GM19035 (cell line): ENCODE measurements at regions not wholly inside any gene's neighbourhood (a gene's known extent, or its start where the extent isn't known, plus 50 kb on each side); places are given as distances from the start of the nearest gene placed in this dataset.
"Not testable (repeated sequence)": the region's sequence is repeated elsewhere in the genome, so short reads cannot be mapped to it uniquely, and the experiment has no call there.

Source experiments
- ATAC-seq: cut with Tn5 transposase; IDR thresholded peaks from one replicate; pipeline ENCODE4 v1.9.1; 2021; ENCODE audit not compliant: unreplicated experiment

DNA sequence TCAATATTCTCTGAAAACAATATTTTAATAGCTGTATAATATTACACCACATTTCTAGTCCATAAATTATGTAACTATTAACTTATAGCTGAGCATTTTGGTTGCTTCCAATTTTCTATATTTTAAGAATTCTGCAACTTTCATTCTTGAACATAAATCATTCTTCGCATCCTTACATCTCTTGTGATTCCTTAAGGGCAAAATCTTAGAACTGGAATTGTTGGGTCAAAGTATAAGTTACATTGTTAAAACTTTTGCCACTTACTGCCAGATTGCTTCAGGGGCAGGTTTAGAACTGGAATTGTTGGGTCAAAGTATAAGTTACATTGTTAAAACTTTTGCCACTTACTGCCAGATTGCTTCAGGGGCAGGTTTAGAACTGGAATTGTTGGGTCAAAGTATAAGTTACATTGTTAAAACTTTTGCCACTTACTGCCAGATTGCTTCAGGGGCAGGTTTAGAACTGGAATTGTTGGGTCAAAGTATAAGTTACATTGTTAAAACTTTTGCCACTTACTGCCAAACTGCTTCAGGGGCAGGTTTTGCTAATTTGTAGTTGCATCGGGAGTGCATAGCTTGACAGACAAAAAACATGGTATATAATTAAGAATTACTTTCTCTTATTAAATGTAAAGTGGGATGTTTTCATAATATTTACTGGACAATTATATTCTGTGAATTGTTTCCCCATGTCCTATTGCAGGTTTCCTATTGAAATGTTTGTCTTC is 179.9 kb upstream of the OR13F1 start:
- not testable (repeated sequence) for ATAC-seq

DNA sequence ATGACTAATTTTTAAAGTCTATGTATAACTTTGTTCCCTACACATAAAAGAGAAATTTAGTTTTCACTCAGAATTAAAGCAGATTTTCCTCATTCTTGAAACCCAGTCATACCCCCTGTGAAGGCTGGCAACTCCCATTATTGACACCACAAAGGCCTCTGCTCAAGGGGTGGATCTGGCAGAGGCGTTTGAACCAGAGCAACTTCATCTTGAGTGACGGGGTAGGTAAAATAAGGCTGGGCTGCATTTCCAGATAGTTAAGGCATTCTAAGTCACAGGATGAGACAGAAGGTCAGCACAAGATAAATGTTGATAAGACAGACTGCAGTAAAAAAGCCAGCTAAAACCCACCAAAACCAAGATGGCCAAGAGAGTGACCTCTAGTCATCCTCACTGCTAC is 177.2 kb upstream of the OR13F1 start:
- ATAC-seq = no peak

DNA sequence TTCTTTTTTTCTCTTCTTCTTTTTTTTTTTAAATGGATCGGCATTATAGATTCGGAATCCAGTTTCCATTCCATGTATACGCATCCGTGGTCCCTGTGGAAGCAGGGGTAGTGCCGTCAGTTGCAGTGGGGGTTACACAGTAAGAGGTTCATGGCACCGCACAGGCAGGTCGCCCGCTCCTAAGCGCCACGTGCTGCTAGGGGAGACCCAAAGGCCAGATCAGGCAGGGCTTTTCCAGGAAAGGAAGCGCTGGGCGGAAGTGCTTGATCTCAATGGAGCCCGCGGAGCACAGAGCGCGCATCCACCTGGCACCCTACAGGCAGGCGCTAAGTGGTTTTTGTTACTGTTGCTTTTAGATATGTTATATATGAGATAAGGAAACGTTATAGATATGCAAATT is 174.8 kb upstream of the OR13F1 start:
- ATAC-seq = no peak

DNA sequence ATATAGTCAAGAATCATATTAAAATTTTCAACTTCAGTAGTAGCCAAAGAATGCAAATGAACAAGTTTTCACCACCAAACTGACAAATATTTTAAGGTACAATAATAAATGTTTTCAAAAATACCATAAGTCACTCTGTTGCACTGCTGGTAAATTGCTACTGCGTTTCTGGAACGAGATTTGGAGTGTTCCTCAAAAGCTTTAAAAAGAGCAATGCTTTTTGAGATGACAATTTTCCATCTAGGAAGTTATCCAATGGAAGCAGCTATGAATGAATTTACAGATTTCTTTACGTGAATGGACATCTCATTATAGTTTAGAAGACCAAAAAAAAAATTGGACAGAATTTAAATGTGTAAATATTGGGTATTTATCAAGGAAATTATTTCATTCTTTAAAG is 173.2 kb upstream of the OR13F1 start:
- no peak for ATAC-seq

DNA sequence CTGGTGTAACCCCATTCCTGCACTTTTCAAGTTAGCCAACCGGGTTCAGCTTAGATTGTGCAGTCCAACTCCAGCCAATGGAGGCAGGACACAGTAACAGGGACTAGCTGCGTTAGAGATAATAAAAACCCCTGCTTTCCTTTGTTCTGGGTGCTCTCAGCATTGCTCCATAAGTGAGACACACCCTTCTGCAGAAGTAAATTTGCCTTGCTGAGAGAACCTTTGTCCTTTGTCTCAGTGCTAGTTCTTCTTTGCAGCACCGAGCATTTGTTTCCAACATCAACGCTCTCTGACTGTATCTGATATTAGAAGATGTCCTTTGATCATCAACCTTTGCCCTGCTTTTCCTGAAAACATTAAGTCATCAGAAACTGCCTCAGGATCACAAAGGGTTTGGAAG is 169.5 kb upstream of the OR13F1 start:
- no peak for ATAC-seq

DNA sequence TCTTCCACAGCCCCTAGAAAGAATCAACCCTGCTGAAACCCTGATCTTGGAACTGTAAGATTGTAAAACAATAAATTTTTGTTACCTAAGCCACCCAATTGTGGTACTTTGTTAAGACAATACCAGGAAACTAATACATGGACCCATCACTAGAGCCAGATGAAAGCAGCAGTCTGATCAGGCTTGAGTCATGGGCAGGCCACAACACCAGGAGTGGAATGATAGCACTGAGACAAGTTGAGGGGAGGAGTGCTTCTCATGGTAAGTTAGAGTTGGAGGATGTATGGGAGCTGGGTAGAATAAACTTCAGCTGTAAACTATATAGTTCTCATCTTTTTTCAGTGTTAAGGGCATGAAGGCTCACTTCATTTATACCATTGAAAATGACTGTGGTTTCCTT is 164.4 kb upstream of the OR13F1 start:
- ATAC-seq = no peak

DNA sequence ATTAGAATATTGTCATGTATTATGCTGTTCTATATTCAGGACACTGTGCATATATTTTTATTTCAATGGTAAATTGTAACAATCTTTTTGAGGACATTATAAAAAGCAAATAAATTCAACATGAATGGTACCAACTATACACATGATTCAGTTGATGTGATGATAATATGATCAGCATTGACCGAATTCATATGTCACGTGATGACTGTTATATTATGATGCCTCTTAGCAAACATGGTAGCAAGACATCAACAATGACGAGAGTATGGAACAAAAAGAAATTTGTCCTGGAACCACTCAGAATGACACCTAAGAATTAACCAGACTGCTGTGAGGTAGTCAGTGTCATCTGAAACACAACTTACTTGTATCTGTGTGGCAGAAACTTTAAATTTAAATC is 161.5 kb upstream of the OR13F1 start:
- no peak for ATAC-seq

DNA sequence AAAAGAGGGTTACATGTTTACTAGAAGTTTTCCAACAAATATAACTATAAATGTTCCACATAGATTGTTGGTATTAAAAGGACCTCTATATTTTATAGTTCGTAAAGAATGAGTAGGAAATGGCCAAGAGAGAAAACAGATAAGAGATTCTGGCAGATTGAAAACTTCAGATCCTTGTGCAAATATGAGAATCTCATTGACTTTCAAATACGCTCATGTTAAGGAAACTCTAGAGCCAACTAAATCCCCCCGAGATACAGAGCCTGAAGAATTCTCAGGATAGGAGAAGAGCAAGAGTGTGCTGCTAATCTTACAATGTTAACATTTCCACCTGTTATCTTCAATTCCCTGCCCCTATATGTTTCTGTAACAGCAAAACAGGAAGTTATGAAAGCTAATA is 159.0 kb upstream of the OR13F1 start:
- ATAC-seq = no peak

DNA sequence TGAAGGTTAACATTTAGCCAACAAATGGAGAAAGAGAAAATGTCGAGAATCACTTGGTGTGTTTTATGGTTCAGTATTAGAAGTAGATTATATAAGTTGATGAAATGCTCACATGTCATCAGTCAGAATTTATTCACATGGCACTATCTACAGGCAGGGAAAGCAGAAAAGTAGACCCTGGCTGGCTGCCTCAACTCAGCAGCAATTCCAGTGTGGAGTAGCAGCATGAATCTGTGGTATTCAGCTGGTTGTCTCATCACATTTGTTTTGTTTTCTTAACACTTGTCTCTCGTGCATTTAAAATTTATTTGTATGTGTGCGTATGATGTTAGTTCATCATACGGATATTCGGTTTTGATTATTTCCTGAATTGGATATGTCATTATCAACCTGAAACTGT is 153.5 kb upstream of the OR13F1 start:
- no peak for ATAC-seq

DNA sequence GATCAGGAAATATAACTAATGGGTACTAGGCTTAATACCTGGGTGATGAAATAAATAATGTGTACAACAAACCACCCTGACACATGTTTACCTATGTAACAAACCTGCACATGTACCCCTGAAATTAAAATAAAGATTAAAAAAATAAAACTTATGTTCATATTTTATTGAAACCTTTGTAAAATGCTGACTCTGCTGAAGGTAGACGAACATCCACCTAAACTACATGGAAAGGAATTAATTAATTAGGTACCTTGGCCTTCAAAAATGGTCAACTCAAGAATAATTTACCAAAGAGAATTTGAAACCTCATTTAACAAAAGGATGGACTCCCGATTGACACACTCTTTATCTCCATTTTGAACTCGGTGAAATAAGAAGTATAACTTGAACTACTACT is 152.3 kb upstream of the OR13F1 start:
- ATAC-seq = no peak

DNA sequence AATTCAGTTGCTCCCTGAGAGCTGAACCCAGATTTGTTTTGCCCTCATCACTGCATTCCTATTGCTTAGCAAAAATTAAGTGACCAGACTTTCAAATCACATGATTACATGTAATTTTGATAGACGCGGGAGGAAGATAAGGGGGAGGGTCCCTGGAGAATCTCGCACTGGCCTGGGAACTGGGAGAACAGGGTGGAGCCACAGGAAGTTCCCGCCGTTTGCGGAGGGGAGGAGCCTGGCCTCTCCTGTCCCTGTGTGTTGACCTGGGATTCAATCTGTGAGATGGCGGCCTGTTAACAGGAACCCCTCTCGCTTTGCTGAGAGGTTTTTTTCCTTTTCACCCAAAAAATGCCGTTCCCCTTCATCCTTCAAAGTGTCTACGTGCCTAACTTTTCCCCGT is 142.9 kb upstream of the OR13F1 start:
- no peak for ATAC-seq

DNA sequence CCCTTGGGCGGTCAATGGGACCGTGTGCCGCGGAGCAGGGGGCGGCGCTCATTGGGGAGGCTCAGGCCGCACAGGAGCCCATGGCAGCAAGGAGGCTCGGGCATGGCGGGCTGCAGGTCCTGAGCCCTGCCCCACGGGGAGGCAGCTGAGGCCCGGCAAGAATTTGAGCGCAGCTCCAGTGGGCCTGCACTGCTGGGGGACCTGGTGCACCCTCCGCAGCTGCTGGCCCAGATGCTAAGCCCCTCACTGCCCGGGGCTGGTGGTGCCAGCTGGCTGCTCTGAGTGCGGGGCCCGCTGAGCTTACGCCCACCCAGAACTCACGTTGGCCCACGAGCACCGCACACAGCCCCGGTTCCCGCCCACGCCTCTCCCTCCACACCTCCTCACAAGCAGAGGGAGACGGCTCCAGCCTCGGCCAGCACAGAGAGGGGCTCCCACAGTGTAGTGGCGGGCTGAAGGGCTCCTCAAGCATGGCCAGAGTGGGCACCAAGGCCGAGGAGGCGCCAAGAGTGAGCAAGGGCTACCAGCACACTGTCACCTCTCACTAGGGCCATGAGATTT is 141.1 kb upstream of the OR13F1 start:
- no peak for ATAC-seq

DNA sequence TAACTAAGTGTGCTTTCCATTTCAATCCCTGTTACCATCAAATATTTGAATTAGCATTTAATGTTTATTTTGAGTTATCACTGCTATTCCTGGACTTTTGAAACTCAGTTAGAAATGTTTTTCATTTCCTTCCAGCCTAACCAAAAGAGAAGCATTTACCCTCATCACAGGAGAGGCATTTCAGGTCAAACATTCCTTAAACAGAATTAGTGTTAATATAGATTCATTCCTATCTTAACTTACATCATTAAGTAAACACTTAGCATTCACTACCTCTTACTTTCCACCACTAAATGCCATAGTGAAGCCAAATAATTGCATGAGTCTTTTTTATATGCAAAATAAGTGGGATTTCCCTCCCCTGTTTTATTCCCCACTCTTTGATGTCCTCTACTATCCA is 136.6 kb upstream of the OR13F1 start:
- ATAC-seq = no peak

DNA sequence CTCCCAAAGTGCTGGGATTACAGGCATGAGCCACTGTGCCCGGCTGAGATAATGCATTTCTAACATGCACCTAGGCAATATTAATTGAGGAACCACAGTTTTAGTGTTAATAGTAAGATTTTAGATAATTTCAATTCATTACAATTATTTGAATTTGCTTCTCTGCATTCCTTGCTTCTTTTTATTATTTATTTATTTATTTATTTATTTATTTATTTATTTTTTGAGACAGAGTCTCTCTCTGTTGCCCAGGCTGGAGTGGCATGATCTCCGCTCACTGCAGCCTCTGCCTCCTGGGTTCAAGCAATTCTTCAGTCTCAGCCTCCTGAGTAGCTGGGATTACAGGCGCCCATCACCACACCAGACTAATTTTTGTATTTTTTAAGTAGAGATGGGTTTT is 135.7 kb upstream of the OR13F1 start:
- ATAC-seq = not testable (repeated sequence)

DNA sequence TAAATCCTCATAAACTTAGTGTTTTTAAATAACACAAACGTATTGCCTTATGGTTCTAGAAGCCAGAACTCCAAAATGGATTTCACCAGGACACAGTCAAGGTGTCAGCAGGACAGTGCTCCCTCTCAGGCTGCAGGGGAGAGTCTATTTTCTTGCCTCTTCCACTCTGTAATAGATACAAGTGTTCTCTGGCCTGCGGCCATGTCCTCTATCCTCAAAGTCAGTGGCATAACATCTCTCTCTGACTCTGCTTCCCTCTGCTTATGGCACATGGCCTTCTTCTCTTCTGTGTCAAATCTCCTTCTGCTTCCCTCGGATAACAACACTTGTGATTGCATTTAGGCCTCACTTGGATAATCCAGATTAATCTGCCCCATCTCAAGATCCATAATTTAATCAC is 129.4 kb upstream of the OR13F1 start:
- ATAC-seq = no peak

DNA sequence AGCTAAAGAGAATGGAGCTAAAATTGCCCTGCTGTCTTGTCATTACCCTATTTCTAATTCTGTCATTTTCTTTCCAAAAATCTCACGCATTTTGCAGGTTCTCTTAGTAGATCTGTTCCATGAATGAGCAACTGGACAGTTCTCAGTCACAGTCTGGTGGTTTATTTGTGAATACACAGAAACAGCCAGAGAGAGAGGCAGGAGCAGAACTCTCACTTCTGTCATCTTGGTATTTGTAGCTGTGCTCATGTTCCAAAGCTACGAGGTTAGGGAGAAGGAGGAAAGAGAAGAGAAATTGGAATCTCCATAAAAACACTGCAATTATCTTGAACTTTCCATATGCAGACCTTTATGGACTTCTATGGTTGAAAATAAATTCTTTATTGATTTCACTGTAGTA is 118.0 kb upstream of the OR13F1 start:
- ATAC-seq = peak; percentile 10

DNA sequence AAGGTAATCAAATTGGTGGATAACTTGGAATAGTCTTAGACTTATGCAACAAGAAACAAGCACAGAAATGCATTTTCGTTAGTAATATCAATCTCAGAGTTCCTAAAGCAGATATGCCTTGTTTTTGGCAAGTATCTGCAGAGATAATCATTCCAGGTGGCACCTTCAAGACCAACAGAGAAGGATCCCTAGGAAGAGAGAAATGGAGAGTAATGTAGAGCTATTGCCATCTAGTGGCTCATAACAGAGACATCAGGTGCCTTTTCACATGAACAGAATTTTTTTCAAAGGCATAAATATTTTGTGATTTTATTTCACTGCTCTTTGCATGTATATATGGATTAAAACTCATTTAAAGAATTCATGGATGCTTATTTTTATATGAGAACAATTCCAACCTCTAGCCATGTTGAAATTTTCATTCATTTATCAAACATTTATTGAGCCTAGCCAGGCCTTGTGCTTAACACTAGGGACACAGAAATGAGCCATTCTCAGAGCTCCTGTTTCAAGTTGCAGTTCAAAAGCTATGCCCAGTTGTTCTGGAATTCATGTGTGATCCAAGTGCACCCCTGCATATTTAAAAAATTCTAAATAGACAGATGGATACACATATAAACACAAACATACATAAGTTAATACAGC is 117.5 kb upstream of the OR13F1 start:
- ATAC-seq = peak; percentile 70

DNA sequence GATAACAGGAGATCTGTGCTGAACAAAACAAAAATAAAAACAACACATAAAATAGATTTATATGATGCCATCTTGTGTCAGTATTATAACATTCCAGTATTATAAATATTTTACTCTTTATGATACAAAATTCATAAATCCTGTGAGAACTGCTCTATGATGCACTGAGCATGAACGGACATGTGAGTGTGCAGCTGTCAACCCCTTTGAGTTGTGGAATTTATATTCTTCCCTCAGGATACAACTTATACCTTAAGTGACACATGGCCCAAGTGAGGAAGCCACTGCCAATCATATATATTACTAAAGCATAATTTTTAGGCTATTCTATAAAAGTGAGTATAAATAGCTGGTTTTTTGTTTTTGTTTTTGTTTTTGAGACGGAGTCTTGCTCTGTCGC is 116.0 kb upstream of the OR13F1 start:
- ATAC-seq = no peak

DNA sequence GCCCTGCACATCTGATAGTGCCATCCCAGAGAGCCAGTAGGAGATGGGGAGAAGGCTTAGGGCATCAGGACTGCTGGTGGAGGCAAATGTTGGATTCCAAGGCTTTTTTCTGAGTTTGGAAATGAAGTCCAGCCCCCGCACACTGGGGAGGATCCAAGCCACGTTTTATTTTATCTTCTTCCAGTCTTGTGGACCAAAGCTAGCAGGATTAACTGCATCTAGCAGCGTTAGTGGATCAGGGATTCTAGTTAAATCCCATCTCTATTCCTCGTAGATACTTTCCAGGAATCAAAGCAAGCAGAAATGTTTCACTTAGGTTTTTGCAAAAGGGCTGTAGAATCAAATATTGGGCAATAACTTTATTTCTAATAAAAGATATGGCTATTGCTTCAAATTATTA is 114.7 kb upstream of the OR13F1 start:
- no peak for ATAC-seq

DNA sequence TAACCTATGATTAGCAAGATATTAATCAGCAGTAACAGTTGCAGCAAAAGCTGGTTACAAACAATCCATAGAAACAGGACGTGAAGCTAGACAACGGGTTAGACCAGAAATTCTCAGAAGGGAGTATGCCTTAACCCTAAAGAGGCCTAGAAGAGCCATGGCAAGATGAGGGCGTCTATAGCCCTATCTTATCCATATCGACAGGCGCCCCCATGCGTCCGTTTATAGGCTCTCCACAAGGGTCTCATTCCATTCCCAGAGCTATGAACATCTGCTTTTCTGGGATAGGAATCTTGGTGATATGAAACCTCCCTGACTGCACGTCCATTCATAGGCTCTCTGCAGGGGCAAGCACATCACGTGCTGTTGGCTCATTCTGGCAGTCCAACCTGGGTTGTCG is 109.2 kb upstream of the OR13F1 start:
- not testable (repeated sequence) for ATAC-seq

DNA sequence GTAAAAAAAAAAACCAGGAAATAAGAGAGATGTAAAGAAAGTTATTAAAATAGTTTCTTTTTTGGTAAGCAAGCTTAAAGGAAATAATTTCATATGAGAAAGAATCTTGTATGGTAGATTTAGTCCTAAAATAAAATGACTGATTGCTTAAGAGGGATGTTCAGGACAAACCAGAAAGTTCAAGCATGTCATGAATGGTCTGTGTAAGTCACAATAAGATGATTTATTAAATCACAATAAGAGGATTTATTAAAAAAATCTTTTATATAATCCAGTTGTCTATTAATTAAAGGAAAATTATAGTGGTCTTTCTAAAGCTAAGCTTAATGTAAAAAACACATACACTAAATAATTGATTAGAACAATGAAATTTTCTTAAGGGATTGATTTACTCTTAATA is 91.8 kb upstream of the OR13F1 start:
- no peak for ATAC-seq

DNA sequence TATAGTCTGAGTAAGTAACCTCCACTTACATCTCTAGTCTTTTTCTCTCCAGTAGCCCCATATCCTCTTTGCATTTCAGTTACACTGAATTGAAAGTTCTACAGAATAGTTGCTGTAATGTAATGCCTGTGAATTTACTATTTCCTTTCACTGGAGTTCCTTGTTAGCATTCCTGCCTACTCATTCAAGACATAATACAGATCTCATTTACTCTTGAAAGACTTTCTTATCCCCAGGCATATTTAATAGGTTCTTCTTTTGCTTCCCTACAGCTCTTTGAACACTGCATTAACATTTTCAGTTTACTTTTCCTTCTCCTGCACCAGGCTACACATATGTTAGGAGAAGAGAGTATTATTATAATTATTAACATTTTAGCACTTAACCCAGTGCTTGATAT is 87.6 kb upstream of the OR13F1 start:
- ATAC-seq = no peak

DNA sequence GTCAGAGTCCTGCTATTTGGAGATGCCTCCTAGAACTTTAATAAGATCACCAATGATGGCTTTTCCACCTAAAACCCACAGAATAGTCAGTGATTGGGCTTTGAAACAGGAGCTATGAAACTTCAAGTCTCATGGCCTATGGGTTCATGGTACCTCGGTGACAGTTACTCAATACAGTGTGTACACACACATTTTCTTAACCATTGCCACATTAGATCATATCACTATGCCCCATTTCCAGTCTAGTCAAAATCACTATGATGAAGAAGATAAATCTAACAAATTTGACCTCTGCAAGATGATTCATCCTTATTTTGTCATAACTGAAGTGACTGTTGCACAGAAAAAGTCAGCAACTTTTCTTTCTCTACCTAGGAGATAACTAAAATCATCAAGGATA is 86.8 kb upstream of the OR13F1 start:
- no peak for ATAC-seq
